Stimulated activated CD4-positive, alpha-beta T cell treated with anti-CD3 and anti-CD28 coated beads, TNF-alpha, amount 100 ng/mL, for 24 hours (primary cell): ENCODE measurements at regions not wholly inside any gene's neighbourhood (a gene's known extent, or its start where the extent isn't known, plus 50 kb on each side); places are given as distances from the start of the nearest gene placed in this dataset.

Experiments used
- DNase-seq, 3 experiments: peaks; one replicate each; pipeline ENCODE4 v3.0.0-alpha.2; 2020; ENCODE audit warnings: low read depth in 3 of 3

DNA sequence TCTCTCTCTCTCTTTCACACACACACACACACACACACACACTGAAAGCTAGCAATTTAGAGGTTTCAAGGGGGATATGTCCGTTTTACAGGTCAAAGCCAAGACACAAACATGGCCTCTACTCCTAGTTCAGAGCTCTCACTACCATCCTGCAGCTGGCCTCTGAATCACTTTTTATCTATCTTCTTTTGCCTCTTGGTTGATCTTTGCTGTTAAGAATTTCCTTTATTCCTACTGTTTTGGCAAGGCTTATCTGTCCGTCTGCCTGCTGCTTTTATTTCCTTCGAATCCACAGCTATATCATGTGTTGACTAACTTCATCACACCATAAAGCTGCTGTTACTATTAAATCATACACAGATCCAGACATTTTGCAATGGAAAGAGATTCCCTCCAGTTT, 543.0 kb downstream of the PLCL1 start:
- no peak for DNase-seq

DNA sequence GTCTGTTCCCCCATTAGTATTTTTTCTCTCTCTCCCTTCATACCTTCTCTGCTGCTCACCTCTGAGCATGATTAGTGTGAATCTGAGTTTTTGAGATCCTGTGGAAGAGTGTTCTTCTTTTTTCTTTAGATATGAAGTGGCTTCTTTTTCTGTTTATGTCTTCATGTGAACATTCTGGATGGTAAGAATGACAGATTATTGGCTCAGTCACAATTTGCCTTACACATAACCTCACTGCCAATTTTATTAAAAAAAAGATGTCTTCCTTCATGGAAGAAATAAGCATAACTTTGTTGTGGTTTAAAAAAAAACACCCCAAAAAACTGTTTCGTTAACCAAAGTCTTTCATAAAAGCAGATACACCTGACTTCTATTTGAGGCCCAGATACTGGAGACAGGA, 539.1 kb downstream of the PLCL1 start:
- DNase-seq = no peak

DNA sequence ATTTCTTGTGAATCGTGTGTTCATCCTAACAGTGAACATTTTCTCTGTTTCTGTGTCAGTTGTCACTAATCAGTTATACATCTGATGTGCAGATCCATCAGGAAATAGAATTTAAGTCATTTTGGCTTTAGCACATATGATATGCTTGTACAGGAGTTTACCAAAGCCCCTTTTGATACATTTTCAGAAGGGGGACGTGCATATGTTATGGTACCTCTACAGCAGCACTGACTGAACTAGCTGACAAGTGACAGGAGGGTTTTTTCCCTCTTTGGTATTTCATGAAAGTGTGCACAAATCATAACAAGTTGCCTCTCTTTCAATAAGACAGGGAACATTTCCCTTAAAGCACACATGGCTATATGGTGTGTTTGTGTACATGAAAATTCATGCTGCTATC, 536.5 kb downstream of the PLCL1 start:
- no peak for DNase-seq

DNA sequence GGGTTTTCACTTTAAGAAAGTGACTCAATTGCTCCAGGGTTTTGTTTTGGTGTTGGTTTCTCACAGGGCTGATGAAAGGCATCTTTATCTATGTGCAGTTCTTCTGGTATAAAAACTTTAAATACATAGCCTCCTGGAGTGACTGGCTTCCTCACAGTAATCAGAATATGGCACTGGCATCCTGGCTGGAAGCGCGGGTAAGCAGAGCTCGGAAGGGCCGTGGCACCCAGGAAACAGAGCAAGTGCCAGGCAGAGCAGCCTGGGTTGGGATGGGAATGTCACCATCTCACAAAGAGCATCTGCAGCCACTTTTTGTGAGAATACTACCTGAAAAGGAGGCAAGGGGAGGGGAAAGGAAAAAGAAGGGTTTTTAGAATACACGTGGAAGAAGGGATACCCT, 534.7 kb downstream of the PLCL1 start:
- no peak for DNase-seq

DNA sequence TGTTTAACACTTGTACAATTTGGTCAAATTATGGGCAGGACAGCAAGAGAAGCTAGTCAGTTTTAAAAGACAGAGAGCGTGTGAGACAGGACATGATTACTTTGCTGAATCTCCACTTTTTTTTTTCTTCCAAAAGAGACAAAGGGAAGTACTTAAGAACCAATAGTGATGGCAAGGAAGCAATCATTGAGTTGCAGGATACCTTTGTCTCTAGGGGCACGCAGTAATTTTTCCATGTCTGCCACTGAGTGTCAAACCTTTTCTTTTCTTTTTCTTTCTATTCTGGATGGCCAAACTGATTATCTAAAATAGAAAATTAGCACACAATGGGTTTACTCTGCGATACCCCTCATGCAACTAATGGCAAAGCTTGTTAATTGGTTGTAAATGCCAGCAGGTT, 533.0 kb downstream of the PLCL1 start:
- no peak for DNase-seq

DNA sequence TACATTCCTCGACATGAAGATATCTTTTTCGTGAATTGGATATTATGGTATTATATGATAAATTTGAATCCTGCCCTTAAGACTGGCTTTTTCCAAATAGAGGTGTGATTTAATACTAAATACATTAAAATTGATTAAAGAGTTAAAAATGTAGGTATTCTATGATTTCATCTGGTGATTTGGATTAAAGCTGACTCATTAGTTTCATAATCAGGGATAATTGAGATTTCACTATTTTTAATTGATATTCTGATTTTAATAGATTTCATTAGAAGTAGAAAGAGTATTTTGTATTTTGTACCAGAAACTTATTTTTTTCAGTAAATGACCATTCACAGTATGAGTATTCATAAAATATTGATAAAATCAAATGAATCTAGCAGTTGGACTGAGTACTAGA, 524.1 kb downstream of the PLCL1 start:
- no peak for DNase-seq

DNA sequence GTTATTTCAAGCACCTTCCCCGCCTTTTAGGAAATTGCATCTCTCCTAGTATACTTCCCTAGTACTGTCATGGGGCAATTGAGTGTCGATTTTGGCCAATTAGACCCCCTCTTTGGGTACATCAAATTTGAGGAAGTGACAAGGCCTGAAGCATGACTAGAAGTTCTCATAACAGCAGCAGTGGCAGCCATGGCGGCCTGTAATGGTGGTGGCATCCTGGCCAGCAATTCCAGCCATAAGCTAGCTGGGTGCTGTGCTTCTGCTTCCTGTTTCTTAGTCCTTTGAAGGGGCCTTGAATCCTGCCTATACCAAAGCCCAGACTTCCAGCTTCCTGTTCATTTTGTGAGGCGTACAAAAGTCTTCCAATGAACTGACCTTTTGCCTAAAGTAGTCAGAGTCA, 523.1 kb downstream of the PLCL1 start:
- no peak for DNase-seq

DNA sequence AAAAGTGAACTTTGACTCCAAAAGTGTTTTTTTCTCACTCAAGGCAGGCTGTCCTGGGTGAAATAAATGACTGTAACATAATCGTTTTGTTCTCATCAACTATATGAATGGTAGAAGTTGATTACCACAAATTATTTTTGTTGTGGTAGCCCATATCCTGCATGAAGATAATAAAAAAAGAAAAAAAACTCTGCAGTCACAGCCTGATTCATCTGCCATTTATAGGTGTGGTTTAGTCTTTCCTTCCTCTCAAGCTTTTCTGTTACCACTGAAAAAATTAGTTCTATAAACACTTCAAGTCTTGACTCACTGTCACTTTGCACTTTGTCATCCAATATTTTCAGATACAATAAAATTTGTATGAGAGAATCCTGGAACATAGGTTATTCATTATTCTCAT, 522.0 kb downstream of the PLCL1 start:
- DNase-seq = no peak

DNA sequence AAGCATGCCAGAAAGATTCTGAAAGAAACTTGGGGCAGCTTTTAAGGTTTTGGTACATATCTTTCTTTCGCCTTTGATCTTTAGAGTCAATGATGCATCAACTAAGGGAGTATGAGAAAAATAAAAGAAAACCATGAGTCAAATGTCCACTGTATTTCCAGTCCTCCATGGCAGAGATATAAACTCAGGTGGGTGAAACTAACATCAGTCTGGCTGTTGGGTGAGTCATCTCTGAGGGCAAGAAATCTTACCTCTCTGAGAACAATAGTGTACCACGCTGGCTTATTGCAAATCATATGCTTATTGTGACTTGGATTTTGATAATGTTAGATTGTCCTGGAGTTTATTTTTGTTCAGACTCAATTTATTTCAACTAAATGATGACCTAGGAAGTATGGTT, 521.0 kb downstream of the PLCL1 start:
- DNase-seq = no peak

DNA sequence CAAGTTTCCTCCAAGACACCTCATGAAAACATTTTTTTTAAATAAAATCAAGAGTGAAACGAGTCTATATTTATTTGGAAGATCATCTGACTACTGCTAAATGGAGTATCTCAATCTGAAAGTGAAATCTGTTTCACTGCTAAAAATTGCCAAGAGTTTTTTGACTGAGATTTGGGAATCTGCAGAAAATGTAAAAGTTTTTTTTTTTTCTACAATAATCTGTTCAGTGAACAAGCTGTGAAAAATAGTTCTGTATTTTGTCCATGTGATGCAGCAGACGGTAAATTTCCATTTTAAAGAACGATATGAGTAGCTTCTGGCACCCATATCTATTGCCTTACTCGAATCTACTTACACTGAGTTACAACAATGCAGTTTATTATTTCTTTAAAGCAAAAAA, 519.7 kb downstream of the PLCL1 start:
- no peak for DNase-seq

DNA sequence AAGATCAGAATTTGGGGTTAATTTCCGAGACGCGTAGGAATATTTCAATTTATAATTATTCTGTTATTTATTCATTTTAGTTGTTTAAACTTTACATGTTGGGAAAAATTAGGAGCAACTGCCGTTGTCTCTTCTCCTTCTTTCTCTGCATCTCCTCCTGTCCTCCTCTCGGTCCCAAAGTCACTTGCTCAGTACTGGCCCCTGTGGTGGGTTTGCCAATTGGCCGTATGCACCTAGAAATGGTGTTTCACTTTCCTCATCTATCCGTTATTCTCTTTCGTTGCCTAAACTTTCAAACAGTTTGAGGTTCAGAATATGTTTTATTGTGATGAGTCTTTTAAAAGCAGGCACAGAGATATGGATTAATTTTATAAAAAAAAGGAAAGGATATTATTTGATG, 517.9 kb downstream of the PLCL1 start:
- DNase-seq = no peak

DNA sequence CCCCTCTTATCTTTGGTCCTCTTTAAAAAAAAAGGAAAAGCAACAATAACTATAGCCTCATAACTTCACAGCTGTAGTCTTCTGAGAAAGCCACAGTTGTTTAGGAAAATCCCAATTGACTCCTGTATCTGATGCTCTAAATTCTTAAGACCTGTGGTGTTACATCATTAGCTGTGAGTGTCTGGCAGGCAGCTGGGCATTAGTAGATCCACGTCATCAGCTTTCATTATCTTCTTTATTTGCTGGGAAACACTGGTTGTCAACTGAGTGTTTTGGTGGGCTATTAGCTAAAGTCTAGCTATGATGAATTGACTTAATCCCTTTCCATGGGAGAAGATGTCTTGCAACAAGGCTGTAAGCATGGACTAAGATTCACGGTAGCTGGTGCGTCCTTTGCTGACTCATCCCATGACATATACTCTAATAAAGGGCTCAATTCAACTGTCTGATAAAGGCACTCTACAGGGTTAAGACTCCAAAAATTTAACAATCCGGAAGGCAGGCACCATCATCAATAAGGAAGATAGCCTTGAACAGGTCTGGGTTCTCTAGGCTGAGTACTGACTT, 517.2 kb downstream of the PLCL1 start:
- no peak for DNase-seq

DNA sequence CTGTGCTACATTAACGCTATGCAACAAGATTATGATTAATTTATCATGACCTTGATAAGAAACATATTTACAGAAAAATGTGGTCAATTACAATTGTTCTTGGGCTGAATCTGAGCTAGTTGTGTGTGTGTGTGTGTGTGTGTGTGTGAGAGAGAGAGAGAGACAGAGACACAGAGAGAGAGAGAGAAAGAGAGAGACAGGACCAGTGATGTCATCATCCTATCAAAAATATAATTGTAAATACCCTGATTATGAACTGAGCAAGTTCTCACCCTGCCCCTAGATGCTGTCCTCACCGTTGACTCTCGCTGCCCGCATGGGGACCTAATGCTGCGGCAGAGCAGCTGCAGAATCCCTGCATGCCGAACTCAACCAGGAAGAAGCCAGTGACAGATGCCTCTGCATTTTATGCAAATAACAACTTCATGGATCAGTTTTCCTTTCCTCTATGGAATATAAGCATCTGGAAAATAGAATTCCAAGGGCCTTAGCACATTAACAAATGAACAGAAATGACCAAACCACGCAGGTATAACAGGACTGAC, 512.5 kb downstream of the PLCL1 start:
- no peak for DNase-seq

DNA sequence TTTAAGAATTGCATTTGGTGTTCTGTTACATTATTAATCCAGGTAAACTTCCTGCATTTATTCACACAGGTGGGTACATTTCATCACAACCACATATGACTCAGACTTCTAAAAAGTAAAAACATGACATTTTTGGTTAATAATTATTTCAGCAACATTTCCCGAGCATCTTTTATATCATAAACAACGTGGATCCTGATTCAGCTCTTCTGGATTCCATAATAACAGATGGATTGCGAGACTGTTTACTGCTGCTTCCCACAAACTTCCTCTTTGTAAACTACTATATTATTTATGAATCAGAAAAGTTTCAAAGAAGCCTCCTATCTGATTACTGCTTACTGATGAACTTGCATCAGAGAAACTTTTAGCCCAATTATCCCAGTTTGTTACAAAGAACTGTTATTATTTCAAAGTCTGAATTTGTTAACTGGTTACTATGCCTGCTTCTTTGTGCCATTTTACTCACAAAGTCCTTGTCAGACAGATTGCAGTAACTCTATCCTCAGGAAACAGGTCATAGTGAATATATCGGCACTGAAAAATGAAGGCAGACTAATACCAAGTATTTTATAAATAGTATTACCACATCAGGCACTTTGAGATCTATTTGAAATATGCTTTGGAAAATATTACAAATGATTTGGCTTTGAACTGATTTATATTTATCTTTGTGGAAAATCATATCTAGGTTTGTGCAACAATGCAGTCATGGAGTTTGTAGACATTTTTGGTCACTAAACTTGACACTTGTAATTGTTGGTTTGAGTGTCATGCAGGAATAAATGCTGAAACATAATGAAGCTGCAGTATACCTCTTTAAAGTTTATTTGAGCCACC, 511.6 kb downstream of the PLCL1 start:
- no peak for DNase-seq

DNA sequence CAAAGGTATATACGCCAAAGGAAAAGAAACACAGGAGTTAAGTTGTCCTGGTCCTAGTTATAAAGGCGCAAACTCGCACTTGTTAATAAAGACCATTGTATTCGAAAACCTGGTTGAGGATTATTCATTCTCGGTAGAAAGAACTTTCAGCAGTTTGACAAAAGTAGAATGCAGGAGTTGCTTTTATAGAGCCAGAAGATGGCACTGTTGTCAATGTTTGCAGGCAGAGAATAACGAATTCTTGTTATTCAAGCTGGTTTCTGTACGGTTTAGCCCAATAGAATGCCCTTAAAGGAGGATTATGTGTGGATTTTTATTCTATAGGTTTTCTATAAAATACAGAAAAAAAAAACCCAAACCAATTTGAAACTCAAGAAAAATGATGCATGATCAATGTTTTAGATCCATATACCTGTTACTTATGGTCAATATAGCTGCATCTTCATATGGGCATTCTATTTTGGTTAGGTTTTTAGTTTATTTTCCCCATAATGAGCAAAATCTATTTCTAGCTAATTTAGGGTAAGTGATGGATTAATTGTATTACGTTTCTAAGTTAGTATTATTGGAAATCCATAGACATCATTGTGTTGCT, 510.3 kb downstream of the PLCL1 start:
- no peak for DNase-seq

DNA sequence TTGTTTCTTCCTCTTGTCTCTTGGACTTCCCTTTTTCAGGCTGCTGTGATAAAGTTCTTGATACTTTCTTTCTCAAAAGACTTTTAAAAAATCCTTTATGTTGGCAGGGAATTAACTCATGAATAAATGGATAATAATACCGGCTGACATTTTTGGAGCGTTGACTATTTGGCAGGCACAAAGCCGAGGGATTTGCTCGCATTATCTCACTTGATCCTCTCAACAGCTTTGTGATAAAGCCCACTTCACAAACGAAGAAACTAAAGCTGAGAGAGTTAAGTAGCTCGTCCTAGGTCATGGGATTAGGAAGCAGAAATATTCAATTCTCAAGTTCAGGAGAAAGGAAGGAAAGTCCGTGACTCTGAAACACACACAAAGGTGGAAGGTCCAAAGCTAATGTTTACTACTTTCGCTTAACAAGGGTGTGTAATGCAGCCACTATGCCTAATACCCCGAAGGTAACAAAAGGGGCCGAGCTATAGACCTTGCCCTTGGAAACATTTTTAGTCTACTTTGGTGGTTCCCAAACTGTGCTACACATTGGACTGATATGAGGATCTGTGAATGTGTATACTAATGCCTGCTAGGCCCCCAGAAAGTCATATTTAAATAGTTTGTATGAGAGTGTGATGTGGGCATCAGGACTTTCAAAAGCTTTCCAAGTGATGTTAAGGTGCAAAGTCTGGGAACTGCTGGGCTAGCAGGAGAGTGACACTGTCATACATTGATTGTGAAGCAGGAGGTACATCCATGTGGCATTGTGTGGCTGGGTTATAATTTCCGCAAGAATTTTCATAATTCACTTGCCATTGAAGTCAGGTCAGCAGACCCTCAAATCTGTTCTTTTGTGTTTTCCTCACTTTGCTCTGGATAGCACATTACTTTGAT, 508.4 kb downstream of the PLCL1 start:
- DNase-seq = no peak

DNA sequence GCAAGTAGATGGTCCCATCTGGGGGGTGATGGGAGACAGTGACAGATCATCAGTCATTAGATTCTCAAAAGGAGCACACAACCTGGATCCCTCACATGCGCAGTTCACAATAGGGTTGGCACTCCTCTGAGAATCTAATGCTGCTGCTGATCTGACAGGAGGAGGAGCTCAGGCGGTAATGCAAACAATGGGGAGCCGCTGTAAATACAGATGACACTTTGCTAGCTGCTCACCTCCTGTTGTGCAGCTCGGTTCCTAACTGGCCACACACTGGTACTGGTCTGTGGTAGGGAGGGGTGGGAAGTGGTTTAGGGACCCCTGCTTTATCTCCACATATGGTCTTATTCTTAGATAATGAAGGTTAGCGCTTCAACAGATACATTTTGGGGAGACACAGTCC, 506.6 kb downstream of the PLCL1 start:
- no peak for DNase-seq

DNA sequence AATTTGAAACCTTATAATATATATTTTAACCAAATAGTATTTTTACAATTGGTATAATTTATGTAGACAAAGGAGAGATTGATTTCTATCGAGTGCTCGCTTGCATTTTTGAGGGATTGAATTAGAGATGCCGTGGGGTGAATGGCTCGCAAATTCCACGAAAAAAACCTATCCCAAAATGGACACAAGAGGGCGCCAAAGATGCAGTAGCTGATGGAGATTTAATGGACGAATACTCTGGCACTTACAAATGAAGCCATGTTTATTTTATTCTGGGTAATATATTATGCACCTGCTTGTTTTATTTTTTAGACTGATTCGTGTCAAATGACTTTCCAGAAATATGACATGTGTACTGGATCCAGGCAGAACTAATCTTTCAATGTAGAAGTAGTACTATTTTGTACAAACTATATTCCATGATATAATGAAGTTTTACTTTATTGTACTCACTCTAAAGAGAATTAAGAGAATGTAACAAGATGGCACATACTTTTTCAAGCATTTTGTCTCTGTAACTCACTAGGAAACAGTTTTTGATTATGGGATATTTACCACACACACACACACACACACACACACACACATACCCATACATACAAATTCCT, 505.4 kb downstream of the PLCL1 start:
- DNase-seq = peak; percentile 27 to 45 (median 35)

DNA sequence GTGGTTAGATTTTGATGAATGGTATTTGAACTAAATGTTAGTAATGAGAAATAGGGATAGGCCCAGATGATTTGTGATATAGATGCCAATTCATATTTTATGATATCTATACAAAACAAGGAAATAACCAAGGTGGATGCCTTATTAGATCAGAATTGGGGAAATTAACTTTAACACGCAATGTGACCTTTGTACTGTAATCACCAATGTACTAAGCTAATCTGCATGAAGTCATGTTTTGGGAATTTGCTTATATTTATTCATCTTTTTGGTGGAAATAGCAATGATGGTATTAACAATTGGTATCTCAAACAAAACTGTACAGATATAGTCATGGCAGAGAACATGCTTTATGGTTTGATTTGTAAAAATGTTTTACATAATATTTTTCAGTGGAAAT, 504.7 kb downstream of the PLCL1 start:
- DNase-seq = no peak

DNA sequence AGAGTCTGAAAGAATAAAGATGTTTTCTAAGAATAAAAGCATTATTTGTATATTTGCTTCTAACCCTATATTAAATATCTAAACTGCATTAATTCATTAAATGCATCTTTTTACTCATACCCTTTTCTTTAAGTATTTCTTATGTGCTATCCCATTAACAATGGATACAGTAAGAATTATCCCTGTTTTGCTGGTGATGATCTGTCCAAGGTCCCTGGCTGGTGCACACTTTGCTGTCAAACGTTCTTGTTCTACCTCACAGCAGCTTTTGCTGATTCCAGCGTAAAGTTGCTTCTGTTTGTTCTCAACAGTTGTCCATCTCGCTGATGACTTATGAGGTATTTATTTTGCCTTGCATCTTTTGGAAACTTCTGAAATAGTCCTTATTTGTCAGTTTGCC, 504.0 kb downstream of the PLCL1 start:
- DNase-seq = no peak

DNA sequence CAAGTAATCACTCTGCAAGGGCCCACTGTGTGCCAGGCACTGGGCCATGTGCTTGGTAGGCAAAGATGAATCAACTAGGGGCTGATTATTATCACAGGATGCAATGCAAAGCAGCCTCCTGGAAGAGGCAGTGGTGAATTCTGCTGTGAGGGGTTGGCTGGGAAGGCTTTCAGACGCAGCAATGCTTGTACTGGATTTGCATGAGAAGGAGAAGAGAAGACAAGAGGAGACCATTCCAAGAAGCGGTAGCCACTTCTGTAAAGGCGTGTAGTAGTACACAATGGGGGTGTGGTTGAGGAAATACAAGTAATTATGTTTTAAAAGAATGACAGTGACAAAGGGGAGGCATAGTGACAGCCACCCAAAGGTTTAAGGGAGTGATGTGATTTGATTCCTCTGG, 502.7 kb downstream of the PLCL1 start:
- DNase-seq = no peak

DNA sequence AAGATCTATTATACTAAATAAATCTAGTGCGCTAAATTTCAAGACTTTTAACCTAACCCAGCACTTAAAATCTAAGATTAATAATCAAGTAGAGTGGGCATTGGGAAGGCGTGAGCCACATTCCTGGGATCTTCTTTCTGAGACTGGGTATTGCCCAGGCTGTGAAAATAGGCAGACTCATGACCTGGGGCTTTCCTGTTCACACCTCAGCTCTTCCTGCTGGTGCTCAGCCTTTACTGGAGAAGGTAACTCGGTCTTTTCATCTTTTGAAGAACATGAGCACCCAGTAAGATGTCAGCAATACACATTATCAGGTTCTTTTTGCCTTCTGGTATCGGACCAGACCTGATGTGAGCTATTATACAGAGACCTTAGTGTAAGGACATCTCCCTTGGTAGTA, 500.5 kb downstream of the PLCL1 start:
- no peak for DNase-seq
